ENCODE measurements at regions not wholly inside any gene's neighbourhood (a gene's known extent, or its start where the extent isn't known, plus 50 kb on each side); places are given as distances from the start of the nearest gene placed in this dataset.

- TF ChIP-seq EZH2 (IDR thresholded peaks at IDR 0.05; ENCODE audit: insufficient read depth, poor library complexity, severe bottlenecking) (no peak), EZH2phosphoT487 (IDR thresholded peaks at IDR 0.05; ENCODE audit: insufficient read depth, low read depth) (no peak)
Observed at GRCh38 chr10:10431422-10432066, 586.1 kb upstream of the CELF2 start.
